ENCODE measurements at regions not wholly inside any gene's neighbourhood (a gene's known extent, or its start where the extent isn't known, plus 50 kb on each side); places are given as distances from the start of the nearest gene placed in this dataset.

- Histone ChIP-seq H3K9ac (ENCODE audit: low read length) (no peak overlapping the region), H3K27me3 (ENCODE audit: control insufficient read depth in 1 of 2, insufficient read depth in 2 of 2, low read length in 2 of 2) (no peaks in the 10 kb centered on the region), H3K4me3 (ENCODE audit: low read depth in 1 of 2, low read length in 2 of 2) (no peak overlapping the region), H3K36me3 (ENCODE audit: insufficient read depth, low read length) (no peaks in the 10 kb centered on the region), H3K27ac (ENCODE audit: low read depth, low read length) (no peak overlapping the region), H3K9me3 (ENCODE audit: low read length) (no peaks in the 10 kb centered on the region), H3K4me1 (ENCODE audit: insufficient read depth, low read length) (no peaks in the 10 kb centered on the region)
Observed at GRCh38 chr5:61245936-61246335, 83.7 kb upstream of the SMIM15 start.

GRCh38 chr5:61246768-61247307 lies 84.6 kb upstream of the SMIM15 start:
- Histone ChIP-seq H3K9ac (ENCODE audit: low read length) (no peak overlapping the region), H3K36me3 (ENCODE audit: insufficient read depth, low read length) (no peaks in the 10 kb centered on the region), H3K27me3 (ENCODE audit: control insufficient read depth in 1 of 2, insufficient read depth in 2 of 2, low read length in 2 of 2) (no peaks in the 10 kb centered on the region), H3K9me3 (ENCODE audit: low read length) (no peaks in the 10 kb centered on the region), H3K4me1 (ENCODE audit: insufficient read depth, low read length) (no peaks in the 10 kb centered on the region), H3K27ac (ENCODE audit: low read depth, low read length) (no peak overlapping the region), H3K4me3 (ENCODE audit: low read depth in 1 of 2, low read length in 2 of 2) (no peak overlapping the region)

GRCh38 chr5:61251874-61252642 lies 80.0 kb upstream of the ZSWIM6 start:
- H3K9me3 ChIP-seq (ENCODE audit: low read length) = no peaks in the 10 kb centered on the region
- no peak overlapping the region for H3K27ac ChIP-seq (ENCODE audit: low read depth, low read length)
- no peaks in the 10 kb centered on the region for H3K27me3 ChIP-seq (ENCODE audit: control insufficient read depth in 1 of 2, insufficient read depth in 2 of 2, low read length in 2 of 2)
- no peaks in the 10 kb centered on the region for H3K36me3 ChIP-seq (ENCODE audit: insufficient read depth, low read length)
- no peak overlapping the region for H3K4me3 ChIP-seq (ENCODE audit: low read depth in 1 of 2, low read length in 2 of 2)
- H3K9ac ChIP-seq (ENCODE audit: low read length) = no peak overlapping the region
- H3K4me1 ChIP-seq (ENCODE audit: insufficient read depth, low read length) = peaks cover 3% of the 10 kb centered on the region

GRCh38 chr5:61252643-61252925 lies 79.5 kb upstream of the ZSWIM6 start:
- H3K4me3 ChIP-seq (ENCODE audit: low read depth in 1 of 2, low read length in 2 of 2) = no peak overlapping the region
- no peaks in the 10 kb centered on the region for H3K9me3 ChIP-seq (ENCODE audit: low read length)
- peaks cover 3% of the 10 kb centered on the region for H3K4me1 ChIP-seq (ENCODE audit: insufficient read depth, low read length)
- H3K27ac ChIP-seq (ENCODE audit: low read depth, low read length) = no peak overlapping the region
- no peaks in the 10 kb centered on the region for H3K27me3 ChIP-seq (ENCODE audit: control insufficient read depth in 1 of 2, insufficient read depth in 2 of 2, low read length in 2 of 2)
- H3K9ac ChIP-seq (ENCODE audit: low read length) = no peak overlapping the region
- no peaks in the 10 kb centered on the region for H3K36me3 ChIP-seq (ENCODE audit: insufficient read depth, low read length)

- no peak overlapping the region for H3K9ac ChIP-seq (ENCODE audit: low read length)
- peaks cover 3% of the 10 kb centered on the region for H3K4me1 ChIP-seq (ENCODE audit: insufficient read depth, low read length)
- H3K9me3 ChIP-seq (ENCODE audit: low read length) = no peaks in the 10 kb centered on the region
- no peaks in the 10 kb centered on the region for H3K36me3 ChIP-seq (ENCODE audit: insufficient read depth, low read length)
- H3K27ac ChIP-seq (ENCODE audit: low read depth, low read length) = no peak overlapping the region
- H3K4me3 ChIP-seq (ENCODE audit: low read depth in 1 of 2, low read length in 2 of 2) = no peak overlapping the region
- no peaks in the 10 kb centered on the region for H3K27me3 ChIP-seq (ENCODE audit: control insufficient read depth in 1 of 2, insufficient read depth in 2 of 2, low read length in 2 of 2)
Observed at GRCh38 chr5:61253547-61253946, 78.5 kb upstream of the ZSWIM6 start.

- Histone ChIP-seq H3K4me1 (ENCODE audit: insufficient read depth, low read length) (peaks cover 3% of the 10 kb centered on the region), H3K9me3 (ENCODE audit: low read length) (no peaks in the 10 kb centered on the region), H3K36me3 (ENCODE audit: insufficient read depth, low read length) (no peaks in the 10 kb centered on the region), H3K9ac (ENCODE audit: low read length) (no peak overlapping the region), H3K4me3 (ENCODE audit: low read depth in 1 of 2, low read length in 2 of 2) (no peak overlapping the region), H3K27ac (ENCODE audit: low read depth, low read length) (no peak overlapping the region), H3K27me3 (ENCODE audit: control insufficient read depth in 1 of 2, insufficient read depth in 2 of 2, low read length in 2 of 2) (no peaks in the 10 kb centered on the region)
Observed at GRCh38 chr5:61254969-61255555, 77.0 kb upstream of the ZSWIM6 start.

- no peaks in the 10 kb centered on the region for H3K27me3 ChIP-seq (ENCODE audit: control insufficient read depth in 1 of 2, insufficient read depth in 2 of 2, low read length in 2 of 2)
- H3K4me1 ChIP-seq (ENCODE audit: insufficient read depth, low read length) = peaks cover 3% of the 10 kb centered on the region
- H3K9me3 ChIP-seq (ENCODE audit: low read length) = no peaks in the 10 kb centered on the region
- H3K27ac ChIP-seq (ENCODE audit: low read depth, low read length) = no peak overlapping the region
- no peak overlapping the region for H3K9ac ChIP-seq (ENCODE audit: low read length)
- H3K36me3 ChIP-seq (ENCODE audit: insufficient read depth, low read length) = no peaks in the 10 kb centered on the region
- no peak overlapping the region for H3K4me3 ChIP-seq (ENCODE audit: low read depth in 1 of 2, low read length in 2 of 2)
Observed at GRCh38 chr5:61256474-61256873, 75.6 kb upstream of the ZSWIM6 start.

- Histone ChIP-seq H3K9ac (ENCODE audit: low read length) (no peak overlapping the region), H3K27ac (ENCODE audit: low read depth, low read length) (no peak overlapping the region), H3K9me3 (ENCODE audit: low read length) (no peaks in the 10 kb centered on the region), H3K4me1 (ENCODE audit: insufficient read depth, low read length) (peaks cover 3% of the 10 kb centered on the region), H3K4me3 (ENCODE audit: low read depth in 1 of 2, low read length in 2 of 2) (no peak overlapping the region), H3K36me3 (ENCODE audit: insufficient read depth, low read length) (no peaks in the 10 kb centered on the region), H3K27me3 (ENCODE audit: control insufficient read depth in 1 of 2, insufficient read depth in 2 of 2, low read length in 2 of 2) (no peaks in the 10 kb centered on the region)
Observed at GRCh38 chr5:61257421-61257820, 74.6 kb upstream of the ZSWIM6 start.

- H3K27me3 ChIP-seq (ENCODE audit: control insufficient read depth in 1 of 2, insufficient read depth in 2 of 2, low read length in 2 of 2) = no peaks in the 10 kb centered on the region
- H3K9me3 ChIP-seq (ENCODE audit: low read length) = no peaks in the 10 kb centered on the region
- H3K36me3 ChIP-seq (ENCODE audit: insufficient read depth, low read length) = no peaks in the 10 kb centered on the region
- no peak overlapping the region for H3K9ac ChIP-seq (ENCODE audit: low read length)
- peaks cover 3% of the 10 kb centered on the region for H3K4me1 ChIP-seq (ENCODE audit: insufficient read depth, low read length)
- H3K27ac ChIP-seq (ENCODE audit: low read depth, low read length) = no peak overlapping the region
- H3K4me3 ChIP-seq (ENCODE audit: low read depth in 1 of 2, low read length in 2 of 2) = no peak overlapping the region
Observed at GRCh38 chr5:61261136-61261535, 70.9 kb upstream of the ZSWIM6 start.

- H3K9me3 ChIP-seq (ENCODE audit: low read length) = no peaks in the 10 kb centered on the region
- H3K9ac ChIP-seq (ENCODE audit: low read length) = no peak overlapping the region
- H3K4me1 ChIP-seq (ENCODE audit: insufficient read depth, low read length) = no peaks in the 10 kb centered on the region
Observed at GRCh38 chr5:61262080-61262479, 70.0 kb upstream of the ZSWIM6 start.

GRCh38 chr5:61263072-61263471 lies 69.0 kb upstream of the ZSWIM6 start:
- Histone ChIP-seq H3K27me3 (ENCODE audit: control insufficient read depth in 1 of 2, insufficient read depth in 2 of 2, low read length in 2 of 2) (no peaks in the 10 kb centered on the region), H3K4me1 (ENCODE audit: insufficient read depth, low read length) (no peaks in the 10 kb centered on the region), H3K9me3 (ENCODE audit: low read length) (no peaks in the 10 kb centered on the region), H3K9ac (ENCODE audit: low read length) (no peak overlapping the region), H3K36me3 (ENCODE audit: insufficient read depth, low read length) (no peaks in the 10 kb centered on the region), H3K27ac (ENCODE audit: low read depth, low read length) (no peak overlapping the region), H3K4me3 (ENCODE audit: low read depth in 1 of 2, low read length in 2 of 2) (no peak overlapping the region)

More at GRCh38 chr5:61262080-61262479, 70.0 kb upstream of the ZSWIM6 start:
- Histone ChIP-seq H3K27me3 (ENCODE audit: control insufficient read depth in 1 of 2, insufficient read depth in 2 of 2, low read length in 2 of 2) (no peaks in the 10 kb centered on the region), H3K4me3 (ENCODE audit: low read depth in 1 of 2, low read length in 2 of 2) (no peak overlapping the region), H3K27ac (ENCODE audit: low read depth, low read length) (no peak overlapping the region), H3K36me3 (ENCODE audit: insufficient read depth, low read length) (no peaks in the 10 kb centered on the region)
